Keratinocyte (primary cell): ENCODE measurements at regions not wholly inside any gene's neighbourhood (a gene's known extent, or its start where the extent isn't known, plus 50 kb on each side); places are given as distances from the start of the nearest gene placed in this dataset.

Experiments
- CTCF ChIP-seq, 3 experiments: IDR thresholded peaks in 1 of 3; conservative IDR thresholded peaks in 1 of 3; optimal IDR thresholded peaks in 1 of 3; 2 replicates in 2 of 3; 3 replicates in 1 of 3; pipeline versions ENCODE3 to v1.5.1; 2011; ENCODE audit warnings: low read length in 3 of 3, mild to moderate bottlenecking in 3 of 3, moderate library complexity in 2 of 3, control low read depth in 1 of 3, inconsistent platforms in 1 of 3; ENCODE audit not compliant: insufficient read depth in 2 of 3; ENCODE audit errors: extremely low read depth in 1 of 3
- EZH2 ChIP-seq: IDR thresholded peaks from one replicate; pipeline ENCODE4 v1.6.1; 2012; ENCODE audit warnings: inconsistent platforms, mild to moderate bottlenecking, low read length, moderate library complexity

- no peak for TF ChIP-seq CTCF (optimal IDR thresholded peaks at IDR 0.05 in 1 of 3, IDR thresholded peaks at IDR 0.05 in 1 of 3, conservative IDR thresholded peaks at IDR 0.05 in 1 of 3; ENCODE audit: extremely low read depth in 1 of 3, insufficient read depth in 2 of 3, low read length in 3 of 3)
- TF ChIP-seq EZH2 = no peak
Observed at GRCh38 chr7:26550492-26550891, 258.8 kb downstream of the SNX10 start.
